Fibroblast of lung (primary cell): ENCODE measurements at regions not wholly inside any gene's neighbourhood (a gene's known extent, or its start where the extent isn't known, plus 50 kb on each side); places are given as distances from the start of the nearest gene placed in this dataset.
A peak's percentile ranks its signal among the peaks of the same experiment; 100 is the strongest.

ENCODE experiments used
- DNase-seq, 2 donors: peaks; one replicate each; pipeline versions ENCODE4 v3.0.0 to v3.0.0-alpha.2; 2010; ENCODE audit warnings: low read depth in 2 of 2
- H2AFZ ChIP-seq: 2 replicates; pipeline ENCODE4 v1.5.1; 2012; ENCODE audit warnings: low read length, control low read depth, inconsistent platforms
- H3K27ac ChIP-seq: 2 replicates; pipeline ENCODE4 v1.5.1; 2011; ENCODE audit warnings: low read length, control low read depth; ENCODE audit not compliant: insufficient read depth
- H3K27me3 ChIP-seq: 2 replicates; pipeline ENCODE4 v1.5.1; 2011; ENCODE audit warnings: mild to moderate bottlenecking, low read length; ENCODE audit not compliant: control insufficient read depth, insufficient read depth
- H3K36me3 ChIP-seq: 2 replicates; pipeline ENCODE4 v1.5.1; 2011; ENCODE audit warnings: low read length; ENCODE audit not compliant: control insufficient read depth, insufficient read depth
- H3K4me1 ChIP-seq: 2 replicates; pipeline ENCODE4 v1.5.1; 2011; ENCODE audit warnings: low read length; ENCODE audit not compliant: control insufficient read depth, insufficient read depth; ENCODE audit errors: extremely low read depth
- H3K4me2 ChIP-seq: 2 replicates; pipeline ENCODE4 v1.5.1; 2011; ENCODE audit warnings: low read length, control low read depth; ENCODE audit not compliant: insufficient read depth; ENCODE audit errors: extremely low read depth
- H3K4me3 ChIP-seq, 4 experiments: fragments of 200-600 bp in 1 of 4; sonication (generic) in 1 of 4; replicated peaks in 1 of 4; 2 replicates each; pipeline ENCODE4 v1.5.1; 2011 to 2016; ENCODE audit warnings: low read length in 4 of 4, low read depth in 3 of 4, mild to moderate bottlenecking in 3 of 4, control low read depth in 2 of 4, inconsistent platforms in 1 of 4, mixed read lengths in 1 of 4; ENCODE audit not compliant: insufficient read depth in 1 of 4; ENCODE audit errors: control extremely low read depth in 1 of 4
- H3K79me2 ChIP-seq: 2 replicates; pipeline ENCODE4 v1.5.1; 2012; ENCODE audit warnings: mild to moderate bottlenecking, low read length, inconsistent platforms; ENCODE audit not compliant: control insufficient read depth, insufficient read depth
- H3K9ac ChIP-seq: 2 replicates; pipeline ENCODE4 v1.5.1; 2011; ENCODE audit warnings: mild to moderate bottlenecking, low read length, control low read depth; ENCODE audit not compliant: insufficient read depth
- H3K9me3 ChIP-seq: 2 replicates; pipeline ENCODE4 v1.5.1; 2012; ENCODE audit warnings: low read depth, low read length; ENCODE audit not compliant: control insufficient read depth, insufficient read depth
- H4K20me1 ChIP-seq: 2 replicates; pipeline ENCODE4 v1.5.1; 2011; ENCODE audit warnings: low read length; ENCODE audit not compliant: control insufficient read depth, insufficient read depth; ENCODE audit errors: extremely low read depth
- EZH2 ChIP-seq: IDR thresholded peaks from 2 replicates; pipeline ENCODE4 v1.5.1; 2012; ENCODE audit warnings: low read length, control low read depth, mild to moderate bottlenecking; ENCODE audit errors: missing control alignments
- TF ChIP-seq, protein P1 (sequence below), 2 donors: IDR thresholded peaks in 1 of 2; conservative IDR thresholded peaks in 1 of 2; 1 replicate in 1 of 2; 2 replicates in 1 of 2; pipeline ENCODE4 v1.5.1; 2011 to 2012; ENCODE audit warnings: low read length in 2 of 2, control low read depth in 1 of 2, inconsistent platforms in 1 of 2, low read depth in 1 of 2, mild to moderate bottlenecking in 1 of 2

DNA sequence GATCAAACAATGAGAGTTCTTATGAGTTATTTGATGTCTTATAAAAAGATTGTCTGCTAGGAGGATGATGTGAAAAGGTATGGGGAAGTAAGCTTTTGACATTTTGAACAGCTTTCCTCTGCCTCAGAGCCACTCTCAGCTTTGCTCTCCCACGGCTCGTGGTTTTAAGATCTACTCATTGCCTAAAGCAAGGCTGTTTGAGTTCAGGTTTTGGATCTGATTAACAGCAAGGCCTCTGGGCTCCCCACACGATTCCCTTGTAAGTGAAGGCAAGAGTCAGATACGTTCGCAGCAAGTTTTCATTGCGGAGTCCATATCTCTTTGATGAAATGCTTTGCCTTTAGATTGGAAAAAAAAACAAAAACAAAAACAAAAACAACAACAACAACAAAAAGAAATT lies 515.0 kb upstream of the SALL1 start:
- Histone ChIP-seq H3K27me3 (no peaks in the 10 kb centered on the region), H3K4me3 (no peak overlapping the region), H3K4me2 (no peak overlapping the region), H3K36me3 (no peaks in the 10 kb centered on the region), H3K27ac (no peak overlapping the region), H3K9ac (no peak overlapping the region), H3K4me1 (no peaks in the 10 kb centered on the region), H2AFZ (no peak overlapping the region), H4K20me1 (no peaks in the 10 kb centered on the region), H3K9me3 (no peaks in the 10 kb centered on the region), H3K79me2 (no peaks in the 10 kb centered on the region)
- DNase-seq, result peak in 1 of 2 donors; percentile 41
- TF ChIP-seq, protein P1, sequence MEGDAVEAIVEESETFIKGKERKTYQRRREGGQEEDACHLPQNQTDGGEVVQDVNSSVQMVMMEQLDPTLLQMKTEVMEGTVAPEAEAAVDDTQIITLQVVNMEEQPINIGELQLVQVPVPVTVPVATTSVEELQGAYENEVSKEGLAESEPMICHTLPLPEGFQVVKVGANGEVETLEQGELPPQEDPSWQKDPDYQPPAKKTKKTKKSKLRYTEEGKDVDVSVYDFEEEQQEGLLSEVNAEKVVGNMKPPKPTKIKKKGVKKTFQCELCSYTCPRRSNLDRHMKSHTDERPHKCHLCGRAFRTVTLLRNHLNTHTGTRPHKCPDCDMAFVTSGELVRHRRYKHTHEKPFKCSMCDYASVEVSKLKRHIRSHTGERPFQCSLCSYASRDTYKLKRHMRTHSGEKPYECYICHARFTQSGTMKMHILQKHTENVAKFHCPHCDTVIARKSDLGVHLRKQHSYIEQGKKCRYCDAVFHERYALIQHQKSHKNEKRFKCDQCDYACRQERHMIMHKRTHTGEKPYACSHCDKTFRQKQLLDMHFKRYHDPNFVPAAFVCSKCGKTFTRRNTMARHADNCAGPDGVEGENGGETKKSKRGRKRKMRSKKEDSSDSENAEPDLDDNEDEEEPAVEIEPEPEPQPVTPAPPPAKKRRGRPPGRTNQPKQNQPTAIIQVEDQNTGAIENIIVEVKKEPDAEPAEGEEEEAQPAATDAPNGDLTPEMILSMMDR (conservative IDR thresholded peaks at IDR 0.05 in 1 of 2, IDR thresholded peaks at IDR 0.05 in 1 of 2; ENCODE audit: low read depth in 1 of 2, low read length in 2 of 2), result no peak
- no peak for TF ChIP-seq EZH2

DNA sequence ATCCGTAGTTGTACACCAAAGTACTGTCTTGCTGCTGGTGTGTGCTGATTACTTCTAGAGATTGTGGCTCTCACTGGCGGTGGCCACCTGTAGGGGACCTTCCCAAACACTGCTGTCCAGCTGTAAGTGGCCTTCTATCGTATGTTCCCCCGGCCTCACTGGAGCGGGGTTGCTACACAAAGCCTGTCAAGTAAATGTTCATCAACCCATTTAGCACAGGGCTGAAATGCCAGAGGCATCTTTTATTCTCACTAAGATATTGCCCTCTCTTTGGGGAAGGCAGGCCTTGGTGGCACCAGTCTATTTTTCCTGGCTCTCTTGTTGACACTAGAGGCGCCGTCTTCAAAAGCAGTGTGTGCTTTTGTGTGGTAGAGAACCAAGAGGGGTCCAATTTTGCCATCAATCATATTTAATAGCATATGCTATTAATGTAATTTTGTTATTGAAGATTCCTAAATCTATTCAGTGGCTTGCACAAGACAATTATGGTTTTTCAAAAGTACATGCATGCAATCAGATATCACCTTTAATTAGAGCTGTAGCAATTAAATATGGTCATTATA lies 514.4 kb upstream of the SALL1 start:
- Histone ChIP-seq H3K4me3 (no peak overlapping the region), H3K9ac (no peak overlapping the region), H3K4me1 (no peaks in the 10 kb centered on the region), H2AFZ (no peak overlapping the region), H3K4me2 (no peak overlapping the region), H3K79me2 (no peaks in the 10 kb centered on the region), H4K20me1 (no peaks in the 10 kb centered on the region), H3K27ac (no peak overlapping the region), H3K27me3 (no peaks in the 10 kb centered on the region), H3K36me3 (no peaks in the 10 kb centered on the region), H3K9me3 (no peaks in the 10 kb centered on the region)
- no peak for DNase-seq
- TF ChIP-seq, protein P1 (conservative IDR thresholded peaks at IDR 0.05 in 1 of 2, IDR thresholded peaks at IDR 0.05 in 1 of 2; ENCODE audit: low read depth in 1 of 2, low read length in 2 of 2), result no peak
- no peak for TF ChIP-seq EZH2

DNA sequence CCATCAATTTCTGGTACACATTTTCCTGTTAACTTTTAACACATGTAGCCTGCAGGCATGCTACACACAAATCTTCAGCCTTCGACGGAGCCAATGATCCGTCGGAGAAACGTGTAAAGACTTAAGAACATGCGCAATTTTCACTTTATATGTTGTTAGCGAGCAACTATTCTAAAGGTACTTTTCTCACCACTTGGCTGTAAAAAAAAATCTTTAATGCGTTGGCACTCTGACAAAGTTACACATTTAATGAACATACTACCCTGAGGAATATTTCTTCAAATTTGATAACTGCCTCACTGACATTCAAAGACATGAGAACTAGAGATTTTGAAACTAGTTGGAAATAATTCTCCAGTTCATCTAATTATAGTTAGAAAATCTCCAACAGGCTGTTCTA lies 507.5 kb upstream of the SALL1 start:
- H4K20me1 ChIP-seq, result no peaks in the 10 kb centered on the region
- H3K9me3 ChIP-seq, result no peaks in the 10 kb centered on the region
- DNase-seq, result no peak
- no peak overlapping the region for H3K4me2 ChIP-seq
- no peak overlapping the region for H3K27ac ChIP-seq
- no peaks in the 10 kb centered on the region for H3K4me1 ChIP-seq
- no peak overlapping the region for H3K4me3 ChIP-seq
- no peaks in the 10 kb centered on the region for H3K79me2 ChIP-seq
- no peak overlapping the region for H2AFZ ChIP-seq
- no peaks in the 10 kb centered on the region for H3K27me3 ChIP-seq
- H3K36me3 ChIP-seq, result no peaks in the 10 kb centered on the region
- H3K9ac ChIP-seq, result no peak overlapping the region
- TF ChIP-seq, protein P1 (conservative IDR thresholded peaks at IDR 0.05 in 1 of 2, IDR thresholded peaks at IDR 0.05 in 1 of 2; ENCODE audit: low read depth in 1 of 2, low read length in 2 of 2), result no peak
- TF ChIP-seq EZH2, result no peak
